GM19452 (cell line): ENCODE measurements at regions not wholly inside any gene's neighbourhood (a gene's known extent, or its start where the extent isn't known, plus 50 kb on each side); places are given as distances from the start of the nearest gene placed in this dataset.
"Not testable (repeated sequence)": the region's sequence is repeated elsewhere in the genome, so short reads cannot be mapped to it uniquely, and the experiment has no call there.

Experiments used
- ATAC-seq: cut with Tn5 transposase; IDR thresholded peaks from one replicate; pipeline ENCODE4 v1.9.1; 2021; ENCODE audit not compliant: unreplicated experiment

GRCh38 chr7:50251765-50252164 is 52.8 kb upstream of the IKZF1 start:
- no peak for ATAC-seq

- ATAC-seq = no peak
Observed at GRCh38 chr7:50246551-50246950, 58.0 kb upstream of the IKZF1 start.

- ATAC-seq = not testable (repeated sequence)
Observed at GRCh38 chr7:50242111-50242510, 62.4 kb upstream of the IKZF1 start.

- ATAC-seq = not testable (repeated sequence)
Observed at GRCh38 chr7:50240699-50241098, 63.8 kb upstream of the IKZF1 start.

GRCh38 chr7:50229964-50230363 is 74.6 kb upstream of the IKZF1 start:
- ATAC-seq = no peak

GRCh38 chr7:50228148-50228547 is 76.4 kb upstream of the IKZF1 start:
- no peak for ATAC-seq

- ATAC-seq = no peak
Observed at GRCh38 chr7:50227726-50228125, 76.8 kb upstream of the IKZF1 start.

- ATAC-seq = no peak
Observed at GRCh38 chr7:50226669-50227068, 77.8 kb upstream of the IKZF1 start.

- ATAC-seq = no peak
Observed at GRCh38 chr7:50226145-50226544, 78.4 kb upstream of the IKZF1 start.

GRCh38 chr7:50221433-50221832 is 83.1 kb upstream of the IKZF1 start:
- no peak for ATAC-seq

GRCh38 chr7:50221028-50221427 is 83.5 kb upstream of the IKZF1 start:
- no peak for ATAC-seq

GRCh38 chr7:50220273-50220672 is 84.2 kb upstream of the IKZF1 start:
- no peak for ATAC-seq

GRCh38 chr7:50217821-50218281 is 86.7 kb upstream of the IKZF1 start:
- no peak for ATAC-seq

- ATAC-seq = no peak
Observed at GRCh38 chr7:50217401-50217800, 87.1 kb upstream of the IKZF1 start.

GRCh38 chr7:50216626-50217025 is 87.9 kb upstream of the IKZF1 start:
- no peak for ATAC-seq

GRCh38 chr7:50214771-50215170 is 89.7 kb upstream of the IKZF1 start:
- no peak for ATAC-seq

GRCh38 chr7:50214126-50214670 is 90.3 kb upstream of the IKZF1 start:
- no peak for ATAC-seq

GRCh38 chr7:50213622-50214017 is 90.9 kb upstream of the IKZF1 start:
- ATAC-seq = no peak

GRCh38 chr7:50212666-50213621 is 91.6 kb upstream of the IKZF1 start:
- no peak for ATAC-seq

GRCh38 chr7:50212016-50212325 is 92.5 kb upstream of the IKZF1 start:
- ATAC-seq = no peak

GRCh38 chr7:50211130-50212015 is 93.1 kb upstream of the IKZF1 start:
- ATAC-seq = no peak

- no peak for ATAC-seq
Observed at GRCh38 chr7:50210706-50211115, 93.8 kb upstream of the IKZF1 start.
